ENCODE measurements at regions not wholly inside any gene's neighbourhood (a gene's known extent, or its start where the extent isn't known, plus 50 kb on each side); places are given as distances from the start of the nearest gene placed in this dataset.

DNA sequence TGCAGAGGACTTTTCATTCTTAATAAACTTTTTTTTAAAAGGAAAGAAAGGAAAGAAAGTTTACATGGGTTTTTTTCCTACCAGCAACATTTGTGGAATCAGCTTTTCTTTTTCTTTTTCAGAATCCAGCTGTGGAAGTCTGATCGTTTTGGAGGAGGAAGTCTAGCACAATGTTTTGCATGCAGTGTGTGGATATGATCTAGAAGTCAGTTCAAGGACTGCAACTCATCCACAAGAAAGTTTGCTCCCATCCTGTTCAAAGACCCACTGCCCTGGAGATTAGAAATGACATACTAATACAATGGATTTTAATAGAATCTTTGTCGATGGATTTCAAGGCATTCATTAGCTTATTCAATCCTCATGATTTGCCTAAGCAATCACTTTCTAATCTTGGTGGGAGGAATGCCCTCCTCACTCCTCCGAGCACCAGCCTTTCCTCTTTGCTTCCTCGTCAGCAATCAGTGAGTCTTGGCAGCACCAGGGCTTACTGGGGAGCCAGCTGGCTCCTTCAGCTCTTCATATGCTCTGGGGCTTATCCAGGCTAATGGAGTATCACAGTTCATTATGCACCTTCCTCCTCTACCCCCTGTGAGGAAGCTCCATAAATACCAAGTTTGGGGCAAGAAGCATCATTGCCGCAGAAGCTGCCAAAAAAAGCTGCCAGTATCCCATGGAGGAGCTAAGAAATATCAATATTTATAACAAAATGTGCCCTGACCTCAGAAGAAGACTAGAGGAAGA lies 392.3 kb upstream of the PKN2 start:
- Histone ChIP-seq H3K4me3 (ENCODE audit: extremely low read depth, insufficient read depth, low read length, poor library complexity, severe bottlenecking) (no peak overlapping the region), H3K27ac (ENCODE audit: low read depth, low read length, severe bottlenecking) (no peak overlapping the region), H3K4me1 (ENCODE audit: control insufficient read depth, insufficient read depth, low read length, poor library complexity, severe bottlenecking) (no peaks in the 10 kb centered on the region), H3K9me3 (ENCODE audit: control insufficient read depth, low read length) (no peaks in the 10 kb centered on the region), H3K36me3 (ENCODE audit: control insufficient read depth, insufficient read depth, low read length) (no peaks in the 10 kb centered on the region)
- 91 to 97% methylated on average over 3 of the region's 5 CpGs for WGBS, 2 experiments (ENCODE audit: insufficient coverage in 2 of 2)

DNA sequence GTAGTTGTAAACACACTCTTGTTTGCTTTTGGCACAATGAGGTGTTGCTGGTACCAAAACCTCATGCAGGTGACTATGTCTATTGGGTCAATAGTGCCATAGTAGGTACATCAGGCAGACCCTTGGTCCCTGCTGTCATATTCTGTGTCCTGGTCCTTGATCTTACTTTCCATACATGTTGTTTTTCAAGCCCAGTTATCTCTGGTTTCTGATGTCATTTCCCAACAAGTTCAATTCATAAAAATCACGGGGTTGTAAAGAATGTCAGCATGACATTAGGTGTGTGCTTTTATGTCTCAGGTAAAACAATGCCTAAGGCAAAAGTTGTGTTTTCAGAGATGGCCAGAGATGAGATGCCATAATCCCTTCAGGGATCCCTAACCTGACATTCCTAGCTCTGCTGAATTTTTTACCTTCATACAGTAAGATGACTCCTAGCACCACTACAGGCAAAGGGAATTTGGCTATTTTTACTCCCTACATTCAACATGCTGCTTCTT lies 390.3 kb upstream of the PKN2 start:
- Histone ChIP-seq H3K27ac (ENCODE audit: low read depth, low read length, severe bottlenecking) (no peak overlapping the region), H3K36me3 (ENCODE audit: control insufficient read depth, insufficient read depth, low read length) (no peaks in the 10 kb centered on the region), H3K9me3 (ENCODE audit: control insufficient read depth, low read length) (no peaks in the 10 kb centered on the region), H3K4me1 (ENCODE audit: control insufficient read depth, insufficient read depth, low read length, poor library complexity, severe bottlenecking) (peaks cover 6% of the 10 kb centered on the region), H3K4me3 (ENCODE audit: extremely low read depth, insufficient read depth, low read length, poor library complexity, severe bottlenecking) (no peak overlapping the region)
- 75% methylated on average over 1 of the region's 1 CpG; no CpG with 5 or more reads in 1 of the 2 experiments for WGBS, 2 experiments (ENCODE audit: insufficient coverage in 2 of 2)

DNA sequence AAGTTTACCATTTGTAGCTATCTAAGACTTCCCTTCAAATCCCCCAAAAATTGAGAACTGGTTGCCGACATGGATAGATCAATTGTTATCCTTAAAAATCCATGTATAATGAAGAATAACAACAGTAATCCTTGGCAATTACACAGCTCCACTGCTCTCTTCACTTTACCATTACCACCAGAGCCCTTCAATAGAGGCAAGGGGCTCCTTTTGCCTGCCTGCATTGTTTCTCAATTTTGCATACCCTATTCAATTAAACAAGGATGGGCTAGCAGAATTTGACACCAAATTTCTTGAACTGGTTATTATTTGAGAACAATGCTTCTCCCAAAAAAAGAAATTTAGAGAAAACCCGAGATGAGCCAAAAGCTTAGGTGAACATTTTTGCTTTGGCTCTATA lies 387.8 kb upstream of the PKN2 start:
- H3K4me3 ChIP-seq (ENCODE audit: extremely low read depth, insufficient read depth, low read length, poor library complexity, severe bottlenecking), result no peak overlapping the region
- no peaks in the 10 kb centered on the region for H3K9me3 ChIP-seq (ENCODE audit: control insufficient read depth, low read length)
- no peak overlapping the region for H3K27ac ChIP-seq (ENCODE audit: low read depth, low read length, severe bottlenecking)
- 88% methylated on average over 1 of the region's 2 CpGs; no CpG with 5 or more reads in 1 of the 2 experiments for WGBS, 2 experiments (ENCODE audit: insufficient coverage in 2 of 2)
- no peaks in the 10 kb centered on the region for H3K36me3 ChIP-seq (ENCODE audit: control insufficient read depth, insufficient read depth, low read length)
- peaks cover 6% of the 10 kb centered on the region for H3K4me1 ChIP-seq (ENCODE audit: control insufficient read depth, insufficient read depth, low read length, poor library complexity, severe bottlenecking)

DNA sequence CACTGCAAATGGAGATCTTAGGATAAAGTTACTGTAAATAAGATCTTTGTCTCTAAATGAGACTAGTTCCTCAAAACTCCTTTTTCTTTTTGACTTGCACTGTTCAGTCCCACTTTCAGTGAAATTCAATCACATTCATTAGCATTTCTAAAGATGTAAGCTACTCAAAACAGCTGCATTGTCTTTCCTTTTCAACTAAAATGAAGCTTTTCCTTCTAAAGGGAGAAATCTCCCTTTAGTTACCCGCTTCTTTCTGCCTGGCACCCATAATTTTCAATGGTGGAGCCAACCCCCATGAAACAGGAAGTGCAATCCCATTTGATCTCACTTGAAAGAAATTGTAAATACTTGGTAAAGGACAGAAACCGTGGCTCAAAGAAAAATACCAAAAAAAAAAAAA lies 387.4 kb upstream of the PKN2 start:
- Histone ChIP-seq H3K4me1 (ENCODE audit: control insufficient read depth, insufficient read depth, low read length, poor library complexity, severe bottlenecking) (peaks cover 6% of the 10 kb centered on the region), H3K27ac (ENCODE audit: low read depth, low read length, severe bottlenecking) (no peak overlapping the region), H3K9me3 (ENCODE audit: control insufficient read depth, low read length) (no peaks in the 10 kb centered on the region), H3K4me3 (ENCODE audit: extremely low read depth, insufficient read depth, low read length, poor library complexity, severe bottlenecking) (no peak overlapping the region), H3K36me3 (ENCODE audit: control insufficient read depth, insufficient read depth, low read length) (no peaks in the 10 kb centered on the region)
- no CpG with 5 or more reads among the region's 2 CpGs for WGBS, 2 experiments (ENCODE audit: insufficient coverage in 2 of 2)

DNA sequence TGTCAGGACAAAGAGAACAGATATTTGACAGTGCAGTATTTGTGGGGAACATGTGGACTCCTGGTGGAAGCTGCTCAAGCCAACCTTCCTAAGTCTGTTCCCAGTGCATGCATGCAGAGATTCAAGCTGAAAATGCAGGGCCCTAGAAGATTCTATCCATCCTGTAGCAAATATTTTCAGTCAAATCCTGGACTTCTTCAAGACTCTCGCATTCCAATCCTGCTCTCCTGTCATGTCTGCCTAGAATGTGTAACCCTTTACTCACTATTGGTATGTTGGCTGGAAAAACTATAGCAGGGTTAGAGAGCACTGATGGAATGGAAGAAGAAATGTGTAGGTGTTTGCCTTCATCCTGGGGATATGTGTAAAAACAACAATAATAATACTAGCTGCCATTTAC lies 385.6 kb upstream of the PKN2 start:
- Histone ChIP-seq H3K27ac (ENCODE audit: low read depth, low read length, severe bottlenecking) (no peak overlapping the region), H3K4me1 (ENCODE audit: control insufficient read depth, insufficient read depth, low read length, poor library complexity, severe bottlenecking) (peaks cover 6% of the 10 kb centered on the region), H3K4me3 (ENCODE audit: extremely low read depth, insufficient read depth, low read length, poor library complexity, severe bottlenecking) (no peak overlapping the region), H3K9me3 (ENCODE audit: control insufficient read depth, low read length) (no peaks in the 10 kb centered on the region), H3K36me3 (ENCODE audit: control insufficient read depth, insufficient read depth, low read length) (no peaks in the 10 kb centered on the region)
- WGBS, 2 experiments (ENCODE audit: insufficient coverage in 2 of 2), result no CpG with 5 or more reads among the region's 1 CpG

DNA sequence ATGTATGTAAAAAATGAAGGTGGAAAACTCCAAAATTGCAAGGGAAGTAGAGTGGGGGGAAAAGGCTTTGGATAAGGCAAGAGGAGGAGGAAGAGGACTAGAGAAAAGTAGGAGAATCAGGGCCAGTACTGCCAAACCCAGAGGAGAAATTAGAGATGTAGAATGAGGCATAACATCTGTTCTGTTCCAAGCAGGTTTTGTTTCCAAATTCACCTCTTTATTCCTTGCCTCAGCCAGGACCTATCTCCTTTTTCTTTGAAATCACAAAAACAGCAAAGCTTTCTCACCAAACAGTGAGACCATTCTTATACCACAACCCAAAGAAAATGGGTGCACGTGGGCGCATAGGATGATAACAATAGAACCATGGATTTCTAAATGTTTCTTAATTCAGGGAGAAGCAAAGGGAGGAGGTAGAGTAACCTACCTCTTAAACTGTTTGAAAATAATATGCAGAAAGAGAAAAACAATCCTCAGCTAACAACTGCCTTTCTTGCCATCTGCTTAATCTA lies 383.3 kb upstream of the PKN2 start:
- no peaks in the 10 kb centered on the region for H3K36me3 ChIP-seq (ENCODE audit: control insufficient read depth, insufficient read depth, low read length)
- no peaks in the 10 kb centered on the region for H3K9me3 ChIP-seq (ENCODE audit: control insufficient read depth, low read length)
- H3K27ac ChIP-seq (ENCODE audit: low read depth, low read length, severe bottlenecking), result no peak overlapping the region
- no peak overlapping the region for H3K4me3 ChIP-seq (ENCODE audit: extremely low read depth, insufficient read depth, low read length, poor library complexity, severe bottlenecking)
- H3K4me1 ChIP-seq (ENCODE audit: control insufficient read depth, insufficient read depth, low read length, poor library complexity, severe bottlenecking), result peaks cover 11% of the 10 kb centered on the region
- no CpG with 5 or more reads among the region's 2 CpGs for whole genome bisulfite sequencing, 2 experiments (ENCODE audit: insufficient coverage in 2 of 2)

DNA sequence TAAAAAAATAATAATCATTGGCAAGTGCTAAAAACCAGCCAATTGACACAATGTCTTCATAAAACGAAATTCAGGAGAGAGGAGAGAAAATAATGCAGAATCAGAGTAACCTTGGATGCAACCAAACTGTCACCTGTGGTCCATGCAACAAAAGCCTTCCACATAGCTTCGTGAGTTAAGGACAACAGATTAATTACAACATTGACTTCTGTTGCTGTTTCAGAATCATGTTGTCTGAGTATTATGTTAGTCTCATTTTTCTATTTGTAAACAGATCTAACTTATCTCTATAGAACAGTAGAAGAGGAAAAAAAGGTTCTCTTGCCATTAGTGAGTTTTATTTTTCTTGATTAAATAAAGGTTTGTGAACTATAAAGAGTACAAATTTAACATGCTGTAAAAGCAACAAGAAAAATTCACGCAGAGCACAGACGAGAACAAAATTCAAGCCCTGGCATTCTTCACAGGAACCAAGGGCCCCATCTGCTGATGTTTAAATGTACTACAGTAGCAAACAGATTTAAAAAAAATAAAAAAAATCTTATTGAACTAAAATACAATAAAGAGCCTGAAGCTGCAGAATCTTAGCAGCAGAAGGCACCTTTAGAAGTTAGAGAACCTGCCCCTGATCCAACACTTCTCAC lies 381.1 kb upstream of the PKN2 start:
- Histone ChIP-seq H3K36me3 (ENCODE audit: control insufficient read depth, insufficient read depth, low read length) (no peaks in the 10 kb centered on the region), H3K4me3 (ENCODE audit: extremely low read depth, insufficient read depth, low read length, poor library complexity, severe bottlenecking) (no peak overlapping the region), H3K4me1 (ENCODE audit: control insufficient read depth, insufficient read depth, low read length, poor library complexity, severe bottlenecking) (peaks cover 10% of the 10 kb centered on the region), H3K9me3 (ENCODE audit: control insufficient read depth, low read length) (no peaks in the 10 kb centered on the region), H3K27ac (ENCODE audit: low read depth, low read length, severe bottlenecking) (no peak overlapping the region)
- 80 to 83% methylated on average over 1 of the region's 4 CpGs for WGBS, 2 experiments (ENCODE audit: insufficient coverage in 2 of 2)

DNA sequence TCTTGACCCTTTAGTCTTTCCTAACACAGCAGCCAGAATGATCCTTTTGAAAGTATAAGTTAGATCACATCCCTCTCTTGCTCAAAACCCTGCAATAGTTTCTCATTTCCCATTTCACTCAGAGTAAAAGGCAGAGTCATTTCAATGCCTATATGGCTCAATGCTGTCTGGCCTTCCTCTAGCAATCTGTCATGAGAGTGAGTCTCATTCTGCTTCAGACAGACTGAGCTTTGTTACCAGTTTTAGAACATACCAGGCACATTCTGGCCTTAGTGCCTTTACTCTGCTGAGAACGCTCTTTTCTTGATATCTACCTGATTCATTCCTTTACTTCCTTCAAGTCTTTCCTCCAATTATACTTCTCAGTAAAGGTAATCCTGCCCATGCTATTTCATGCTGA lies 372.8 kb upstream of the PKN2 start:
- Histone ChIP-seq H3K36me3 (ENCODE audit: control insufficient read depth, insufficient read depth, low read length) (no peaks in the 10 kb centered on the region), H3K27ac (ENCODE audit: low read depth, low read length, severe bottlenecking) (no peak overlapping the region), H3K4me3 (ENCODE audit: extremely low read depth, insufficient read depth, low read length, poor library complexity, severe bottlenecking) (no peak overlapping the region), H3K9me3 (ENCODE audit: control insufficient read depth, low read length) (peaks cover 11% of the 10 kb centered on the region), H3K4me1 (ENCODE audit: control insufficient read depth, insufficient read depth, low read length, poor library complexity, severe bottlenecking) (no peaks in the 10 kb centered on the region)
- 80 to 100% methylated on average over 1 of the region's 1 CpG for WGBS, 2 experiments (ENCODE audit: insufficient coverage in 2 of 2)

DNA sequence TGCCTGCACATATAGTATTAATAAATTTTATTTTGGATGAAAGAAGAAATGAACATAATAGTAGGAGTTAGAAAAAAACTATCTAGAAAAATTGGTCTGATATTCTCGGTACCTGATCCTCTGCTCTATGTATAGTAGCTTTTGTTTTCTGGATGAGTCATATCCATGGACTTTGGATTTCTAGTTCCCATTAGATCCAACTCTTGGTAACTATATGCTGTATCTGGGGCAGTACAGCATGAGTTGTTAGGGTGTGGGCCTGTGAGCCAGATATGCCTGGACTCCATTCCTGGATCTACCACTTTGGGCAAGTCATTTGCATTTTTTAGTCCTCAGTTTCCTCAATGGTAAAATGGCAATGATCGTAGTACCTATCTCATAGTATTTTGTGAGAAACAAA lies 372.2 kb upstream of the PKN2 start:
- Histone ChIP-seq H3K9me3 (ENCODE audit: control insufficient read depth, low read length) (peaks cover 11% of the 10 kb centered on the region), H3K27ac (ENCODE audit: low read depth, low read length, severe bottlenecking) (no peak overlapping the region), H3K4me3 (ENCODE audit: extremely low read depth, insufficient read depth, low read length, poor library complexity, severe bottlenecking) (no peak overlapping the region), H3K4me1 (ENCODE audit: control insufficient read depth, insufficient read depth, low read length, poor library complexity, severe bottlenecking) (no peaks in the 10 kb centered on the region), H3K36me3 (ENCODE audit: control insufficient read depth, insufficient read depth, low read length) (no peaks in the 10 kb centered on the region)
- 100% methylated on average over 1 of the region's 2 CpGs for WGBS, 2 experiments (ENCODE audit: insufficient coverage in 2 of 2)

DNA sequence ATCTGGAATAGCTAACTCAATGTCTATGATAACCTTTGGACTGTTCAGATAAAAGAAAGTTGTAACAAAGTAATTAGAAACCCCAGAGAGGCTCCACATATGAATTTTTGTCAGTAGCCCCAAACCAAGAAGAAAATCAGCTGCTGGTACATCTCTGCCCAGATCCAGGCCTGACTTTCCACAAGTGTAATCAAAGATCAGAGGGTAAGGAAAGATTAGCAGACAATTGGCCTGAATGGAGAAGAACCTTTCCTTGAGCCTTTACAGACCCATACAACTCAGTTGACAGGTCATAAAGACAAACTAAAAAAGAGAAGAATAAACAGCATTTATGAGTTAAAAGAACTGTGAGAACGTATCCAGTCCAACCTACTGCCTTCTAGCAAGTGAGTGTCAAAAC lies 366.7 kb upstream of the PKN2 start:
- no peak overlapping the region for H3K4me3 ChIP-seq (ENCODE audit: extremely low read depth, insufficient read depth, low read length, poor library complexity, severe bottlenecking)
- no CpG with 5 or more reads among the region's 1 CpG for WGBS, 2 experiments (ENCODE audit: insufficient coverage in 2 of 2)
- no peaks in the 10 kb centered on the region for H3K9me3 ChIP-seq (ENCODE audit: control insufficient read depth, low read length)
- H3K36me3 ChIP-seq (ENCODE audit: control insufficient read depth, insufficient read depth, low read length), result no peaks in the 10 kb centered on the region
- no peak overlapping the region for H3K27ac ChIP-seq (ENCODE audit: low read depth, low read length, severe bottlenecking)
- H3K4me1 ChIP-seq (ENCODE audit: control insufficient read depth, insufficient read depth, low read length, poor library complexity, severe bottlenecking), result no peaks in the 10 kb centered on the region

DNA sequence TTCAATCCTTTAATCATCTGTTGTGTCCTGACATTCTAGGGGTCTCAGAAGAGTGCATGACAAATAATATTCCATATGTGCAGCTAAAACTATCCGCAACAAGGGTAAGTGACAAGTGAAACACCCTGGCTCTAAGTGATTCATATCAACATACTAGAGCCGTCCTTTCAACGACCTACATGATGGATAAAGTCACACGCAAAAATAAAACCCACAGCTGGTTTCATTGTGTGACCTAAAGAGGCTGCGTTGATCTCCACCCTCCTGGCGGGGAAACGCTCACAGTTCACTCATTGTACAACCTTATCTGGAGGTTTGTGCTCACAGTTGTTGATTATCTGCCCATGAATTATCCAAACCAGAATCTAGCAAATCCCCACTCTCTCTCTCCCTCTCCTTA lies 365.3 kb upstream of the PKN2 start:
- Histone ChIP-seq H3K4me3 (ENCODE audit: extremely low read depth, insufficient read depth, low read length, poor library complexity, severe bottlenecking) (no peak overlapping the region), H3K9me3 (ENCODE audit: control insufficient read depth, low read length) (no peaks in the 10 kb centered on the region), H3K36me3 (ENCODE audit: control insufficient read depth, insufficient read depth, low read length) (no peaks in the 10 kb centered on the region), H3K27ac (ENCODE audit: low read depth, low read length, severe bottlenecking) (no peak overlapping the region), H3K4me1 (ENCODE audit: control insufficient read depth, insufficient read depth, low read length, poor library complexity, severe bottlenecking) (no peaks in the 10 kb centered on the region)
- WGBS, 2 experiments (ENCODE audit: insufficient coverage in 2 of 2), result 90 to 93% methylated on average over 6 to 7 of the region's 7 CpGs

All from mesodermal cell (in vitro differentiated cells).